Nephron progenitor cell (in vitro differentiated cells): ENCODE measurements at regions not wholly inside any gene's neighbourhood (a gene's known extent, or its start where the extent isn't known, plus 50 kb on each side); places are given as distances from the start of the nearest gene placed in this dataset.

Experiments
- DNase-seq: peaks from one replicate; pipeline ENCODE4 v3.0.0; 2021
- H3K27ac Mint-ChIP-seq: 2 replicates; pipeline ENCODE4 v1.8.0; 2021; ENCODE audit warnings: mild to moderate bottlenecking, moderate library complexity, mixed read lengths
- H3K27me3 Mint-ChIP-seq: 2 replicates; pipeline ENCODE4 v1.8.0; 2021; ENCODE audit warnings: mild to moderate bottlenecking, low read depth, mixed read lengths; ENCODE audit not compliant: poor library complexity
- H3K36me3 Mint-ChIP-seq: 2 replicates; pipeline ENCODE4 v1.8.0; 2021; ENCODE audit warnings: low read depth, mixed read lengths
- H3K4me1 Mint-ChIP-seq: 2 replicates; pipeline ENCODE4 v1.8.0; 2021; ENCODE audit warnings: mixed read lengths
- H3K4me3 Mint-ChIP-seq: 2 replicates; pipeline ENCODE4 v1.8.0; 2021; ENCODE audit warnings: mild to moderate bottlenecking, moderate library complexity, mixed read lengths
- H3K9me3 Mint-ChIP-seq: 2 replicates; pipeline ENCODE4 v1.8.0; 2021; ENCODE audit warnings: mild to moderate bottlenecking, moderate library complexity, mixed read lengths
- TF ChIP-seq, protein P1 (sequence below): fragments of 200-600 bp; sonication (generic); IDR thresholded peaks from 2 replicates; pipeline ENCODE4 v1.5.0; 2021; ENCODE audit warnings: antibody characterized with exemption

DNA sequence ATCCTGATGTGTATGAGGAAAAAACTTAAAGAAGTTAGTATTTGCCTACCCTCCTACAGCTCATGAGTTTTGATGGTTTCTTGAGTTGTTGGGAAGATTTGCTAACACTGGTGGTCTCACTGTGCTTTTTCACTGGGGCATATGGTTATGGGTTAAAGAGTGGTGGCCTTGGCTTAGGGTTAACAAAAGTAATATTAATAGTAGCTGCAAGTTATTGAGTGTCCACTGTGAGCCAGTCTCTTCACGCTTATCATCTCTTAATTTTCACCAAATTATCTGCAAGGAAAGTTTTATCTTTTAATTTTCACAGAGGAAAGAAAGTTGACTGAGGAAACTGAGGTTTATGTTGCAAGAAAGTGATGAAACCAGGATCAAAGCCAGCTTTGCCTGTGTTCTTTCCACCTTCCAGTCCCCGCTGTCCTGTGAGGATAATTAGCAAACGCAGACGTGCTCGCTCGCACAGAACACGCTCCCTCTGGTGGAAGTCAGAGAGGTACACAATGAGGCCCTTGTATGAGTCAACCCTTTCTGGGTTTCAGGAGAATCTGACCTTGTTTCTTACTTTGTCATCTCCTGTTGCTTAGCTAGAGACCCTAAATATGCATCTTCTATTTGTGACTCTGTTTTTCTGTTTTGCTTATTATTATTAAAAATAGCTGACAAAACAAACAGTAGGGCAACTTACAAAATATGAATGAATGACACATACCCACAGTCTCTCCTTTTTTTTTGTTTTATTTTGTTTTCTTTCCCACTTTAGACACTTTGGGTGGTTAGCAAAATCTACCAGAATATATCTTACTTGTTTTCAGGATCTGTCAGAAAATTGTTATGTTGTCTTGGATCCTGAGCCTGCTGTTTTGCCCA, 94.3 kb downstream of the DDIT4L start:
- H3K4me1 Mint-ChIP-seq: peaks cover 42% of the 10 kb centered on the region
- H3K36me3 Mint-ChIP-seq: no peaks in the 10 kb centered on the region
- TF ChIP-seq, protein P1, sequence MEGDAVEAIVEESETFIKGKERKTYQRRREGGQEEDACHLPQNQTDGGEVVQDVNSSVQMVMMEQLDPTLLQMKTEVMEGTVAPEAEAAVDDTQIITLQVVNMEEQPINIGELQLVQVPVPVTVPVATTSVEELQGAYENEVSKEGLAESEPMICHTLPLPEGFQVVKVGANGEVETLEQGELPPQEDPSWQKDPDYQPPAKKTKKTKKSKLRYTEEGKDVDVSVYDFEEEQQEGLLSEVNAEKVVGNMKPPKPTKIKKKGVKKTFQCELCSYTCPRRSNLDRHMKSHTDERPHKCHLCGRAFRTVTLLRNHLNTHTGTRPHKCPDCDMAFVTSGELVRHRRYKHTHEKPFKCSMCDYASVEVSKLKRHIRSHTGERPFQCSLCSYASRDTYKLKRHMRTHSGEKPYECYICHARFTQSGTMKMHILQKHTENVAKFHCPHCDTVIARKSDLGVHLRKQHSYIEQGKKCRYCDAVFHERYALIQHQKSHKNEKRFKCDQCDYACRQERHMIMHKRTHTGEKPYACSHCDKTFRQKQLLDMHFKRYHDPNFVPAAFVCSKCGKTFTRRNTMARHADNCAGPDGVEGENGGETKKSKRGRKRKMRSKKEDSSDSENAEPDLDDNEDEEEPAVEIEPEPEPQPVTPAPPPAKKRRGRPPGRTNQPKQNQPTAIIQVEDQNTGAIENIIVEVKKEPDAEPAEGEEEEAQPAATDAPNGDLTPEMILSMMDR: peak; percentile 60
- H3K27ac Mint-ChIP-seq: no peak overlapping the region
- no peak overlapping the region for H3K4me3 Mint-ChIP-seq
- DNase-seq: peak; percentile 42
- H3K9me3 Mint-ChIP-seq: no peaks in the 10 kb centered on the region
- peaks cover 7% of the 10 kb centered on the region for H3K27me3 Mint-ChIP-seq

DNA sequence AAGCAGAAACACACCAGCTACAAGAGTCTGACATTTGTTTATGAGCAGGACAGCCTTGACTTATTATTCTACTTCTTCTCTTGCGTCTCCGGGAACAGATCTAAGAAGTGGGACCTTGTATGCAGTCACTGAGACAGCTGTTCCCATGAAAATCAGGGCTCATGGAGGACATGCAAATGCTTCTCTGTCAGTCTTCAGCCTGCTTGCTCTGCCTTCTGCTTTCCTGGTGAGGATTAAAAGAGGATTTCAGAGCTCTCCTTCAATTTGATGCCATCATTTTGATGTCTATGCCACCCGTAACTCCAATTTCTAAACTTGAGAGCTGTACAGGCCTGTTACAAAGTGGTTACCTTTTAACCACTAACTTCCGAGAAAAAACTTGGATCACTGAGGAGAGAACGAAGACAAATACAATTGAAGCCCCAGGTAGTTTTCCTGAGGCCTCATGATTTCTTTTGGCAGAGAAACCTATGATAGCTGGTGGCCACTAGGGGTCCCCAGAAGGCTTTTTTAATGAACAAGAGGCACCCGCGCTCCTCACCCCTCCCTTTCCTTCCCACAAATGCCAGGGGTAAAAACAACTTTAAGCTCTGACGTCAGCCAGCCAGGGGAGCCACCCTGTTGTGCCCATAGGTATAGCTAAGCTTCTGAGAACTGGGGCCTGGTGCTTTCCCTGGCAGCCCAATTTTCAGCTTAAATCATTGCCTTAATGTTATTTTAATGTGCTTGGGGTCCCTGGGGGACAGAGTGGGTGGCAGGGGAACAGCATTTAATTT, 97.0 kb downstream of the DDIT4L start:
- TF ChIP-seq, protein P1: peak; percentile 77
- H3K36me3 Mint-ChIP-seq: no peaks in the 10 kb centered on the region
- H3K27ac Mint-ChIP-seq: peak overlapping the region; percentile 15
- peaks cover 35% of the 10 kb centered on the region for H3K4me1 Mint-ChIP-seq
- no peak overlapping the region for H3K4me3 Mint-ChIP-seq
- peaks cover 7% of the 10 kb centered on the region for H3K27me3 Mint-ChIP-seq
- H3K9me3 Mint-ChIP-seq: no peaks in the 10 kb centered on the region
- peak; percentile 72 for DNase-seq

DNA sequence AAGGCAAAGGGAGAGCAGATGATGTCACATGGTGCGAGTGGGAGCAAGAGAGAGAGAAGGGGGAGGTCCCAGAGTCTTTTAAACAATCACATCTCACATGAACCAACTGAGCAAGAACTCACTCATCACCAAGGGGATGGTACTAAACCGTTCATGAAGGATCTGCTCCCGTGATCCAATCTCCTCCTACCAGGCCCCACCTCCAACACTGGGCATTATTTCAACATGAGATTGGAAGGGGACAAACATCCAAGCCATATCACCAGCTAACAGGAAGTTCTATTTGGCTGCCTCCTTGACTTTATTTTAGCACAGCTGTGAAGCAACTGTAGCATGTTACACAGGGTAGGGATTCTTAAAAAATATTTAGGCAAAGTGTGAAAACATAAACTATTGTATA, 102.5 kb downstream of the DDIT4L start:
- H3K9me3 Mint-ChIP-seq: no peaks in the 10 kb centered on the region
- TF ChIP-seq, protein P1: no peak
- H3K4me1 Mint-ChIP-seq: peaks cover 5% of the 10 kb centered on the region
- peaks cover 3% of the 10 kb centered on the region for H3K27me3 Mint-ChIP-seq
- no peak overlapping the region for H3K4me3 Mint-ChIP-seq
- DNase-seq: no peak
- no peak overlapping the region for H3K27ac Mint-ChIP-seq
- no peaks in the 10 kb centered on the region for H3K36me3 Mint-ChIP-seq

DNA sequence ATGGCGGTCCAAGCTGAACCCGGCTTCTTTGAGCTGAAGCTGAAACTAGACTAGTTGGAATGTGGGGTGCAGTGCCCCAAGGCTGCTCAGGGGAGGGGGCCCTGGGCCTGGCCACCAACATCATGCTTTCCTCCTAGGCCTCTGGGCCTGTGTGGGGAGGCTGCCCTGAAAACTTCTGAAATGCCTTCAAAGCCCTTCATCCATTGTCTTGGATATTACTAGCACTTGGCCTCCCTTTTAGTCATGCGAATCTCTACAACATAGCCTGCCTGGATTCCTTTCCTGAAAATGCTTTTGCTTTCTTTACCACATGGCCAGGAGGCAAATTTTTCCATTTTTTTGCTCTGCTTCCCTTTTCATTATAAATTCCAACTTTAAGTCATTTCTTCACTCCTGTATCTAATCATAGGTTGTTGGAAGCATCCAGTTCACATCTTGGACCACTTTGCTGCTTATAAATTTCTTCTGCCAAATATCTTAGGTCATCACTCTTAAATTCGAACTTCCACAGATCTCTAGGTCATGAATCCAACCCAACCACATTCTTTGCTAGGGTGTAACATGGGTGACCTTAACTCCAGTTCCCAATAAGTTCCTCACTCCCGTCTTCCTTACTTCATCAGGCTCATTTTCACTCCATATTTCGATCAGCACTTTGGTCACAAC, 103.4 kb downstream of the DDIT4L start:
- H3K36me3 Mint-ChIP-seq: no peaks in the 10 kb centered on the region
- DNase-seq: no peak
- H3K9me3 Mint-ChIP-seq: no peaks in the 10 kb centered on the region
- H3K4me3 Mint-ChIP-seq: no peak overlapping the region
- TF ChIP-seq, protein P1: no peak
- H3K27me3 Mint-ChIP-seq: peaks cover 3% of the 10 kb centered on the region
- H3K27ac Mint-ChIP-seq: no peak overlapping the region
- no peaks in the 10 kb centered on the region for H3K4me1 Mint-ChIP-seq

DNA sequence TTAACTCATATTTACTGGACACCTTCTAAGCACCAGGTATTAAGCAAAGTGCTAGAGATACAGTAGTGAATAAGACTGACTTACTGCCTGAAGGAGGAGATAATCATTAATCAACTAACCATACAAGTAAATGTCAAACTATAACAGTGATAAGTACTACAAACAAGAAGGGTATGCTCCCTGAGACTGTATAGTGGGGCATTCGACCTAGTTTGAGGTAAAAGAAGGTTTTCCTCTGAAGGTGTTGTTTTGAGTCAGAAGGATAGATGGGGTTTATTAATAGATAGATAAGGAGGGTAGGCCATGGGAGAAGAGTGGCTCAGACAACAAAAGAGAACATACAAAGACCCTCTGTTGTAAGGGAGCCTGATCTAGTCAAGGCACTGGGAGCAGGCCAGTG, 105.4 kb downstream of the DDIT4L start:
- Mint-ChIP-seq H3K4me1 (no peaks in the 10 kb centered on the region), H3K36me3 (no peaks in the 10 kb centered on the region), H3K4me3 (no peak overlapping the region), H3K9me3 (no peaks in the 10 kb centered on the region), H3K27ac (no peak overlapping the region), H3K27me3 (peaks cover 3% of the 10 kb centered on the region)
- no peak for DNase-seq
- TF ChIP-seq, protein P1: no peak
